H1 (cell line): ENCODE measurements at regions not wholly inside any gene's neighbourhood (a gene's known extent, or its start where the extent isn't known, plus 50 kb on each side); places are given as distances from the start of the nearest gene placed in this dataset.

Experiments
- CTCF ChIP-seq, 3 experiments: IDR thresholded peaks; 1 replicate in 2 of 3; 2 replicates in 1 of 3; pipeline versions ENCODE4 v1.5.1 to v1.6.1; 2011; ENCODE audit warnings: low read length in 3 of 3, mild to moderate bottlenecking in 3 of 3, inconsistent platforms in 2 of 3, low read depth in 1 of 3, moderate library complexity in 1 of 3; ENCODE audit not compliant: insufficient read depth in 1 of 3; ENCODE audit errors: control extremely low read depth in 1 of 3
- EP300 ChIP-seq, 2 experiments: IDR thresholded peaks; 1 replicate in 1 of 2; 2 replicates in 1 of 2; pipeline ENCODE4 v1.6.1; 2011 to 2012; ENCODE audit warnings: low read depth in 2 of 2, low read length in 2 of 2, mild to moderate bottlenecking in 2 of 2, borderline replicate concordance in 1 of 2, inconsistent platforms in 1 of 2, moderate library complexity in 1 of 2
- HDAC2 ChIP-seq, 2 experiments: fragments of 300-600 bp in 1 of 2; sonication (generic) in 1 of 2; IDR thresholded peaks; 2 replicates each; pipeline ENCODE4 v1.6.1; 2011 to 2012; ENCODE audit warnings: low read depth in 2 of 2, low read length in 2 of 2, mild to moderate bottlenecking in 2 of 2, moderate library complexity in 2 of 2, borderline replicate concordance in 1 of 2, inconsistent platforms in 1 of 2
- POLR2A ChIP-seq, 2 experiments: IDR thresholded peaks; 1 replicate in 1 of 2; 2 replicates in 1 of 2; pipeline ENCODE4 v1.6.1; 2011; ENCODE audit warnings: low read depth in 2 of 2, low read length in 2 of 2, mild to moderate bottlenecking in 2 of 2; ENCODE audit errors: control extremely low read depth in 1 of 2
- YY1 ChIP-seq: IDR thresholded peaks from 2 replicates; pipeline ENCODE4 v1.6.1; 2011; ENCODE audit warnings: low read depth, mild to moderate bottlenecking, low read length

GRCh38 chr12:90839346-90839745 is 115.6 kb downstream of the CCER1 start:
- TF ChIP-seq CTCF (IDR thresholded peaks at IDR 0.05; ENCODE audit: control extremely low read depth in 1 of 3, insufficient read depth in 1 of 3, low read depth in 1 of 3, low read length in 3 of 3) (no peak), YY1 (no peak), EP300 (IDR thresholded peaks at IDR 0.05; ENCODE audit: borderline replicate concordance in 1 of 2, low read depth in 2 of 2, low read length in 2 of 2) (no peak), POLR2A (IDR thresholded peaks at IDR 0.05; ENCODE audit: control extremely low read depth in 1 of 2, low read depth in 2 of 2, low read length in 2 of 2) (no peak), HDAC2 (IDR thresholded peaks at IDR 0.05; ENCODE audit: borderline replicate concordance in 1 of 2, low read depth in 2 of 2, low read length in 2 of 2) (no peak)
